ENCODE measurements at regions not wholly inside any gene's neighbourhood (a gene's known extent, or its start where the extent isn't known, plus 50 kb on each side); places are given as distances from the start of the nearest gene placed in this dataset.
"Not testable (repeated sequence)": the region's sequence is repeated elsewhere in the genome, so short reads cannot be mapped to it uniquely, and the experiment has no call there.

GRCh38 chr1:70583522-70583921, 172.5 kb downstream of the CTH start:
- H3K4me3 ChIP-seq (ENCODE audit: control insufficient read depth, low read depth, low read length): no peak overlapping the region
- DNase-seq (ENCODE audit: low read depth): no peak
- TF ChIP-seq CTCF (conservative IDR thresholded peaks at IDR 0.05; ENCODE audit: control insufficient read depth, insufficient read depth, low read depth, low read length): no peak

- no peak overlapping the region for H3K4me3 ChIP-seq (ENCODE audit: control insufficient read depth, low read depth, low read length)
- DNase-seq (ENCODE audit: low read depth): no peak
- no peak for TF ChIP-seq CTCF (conservative IDR thresholded peaks at IDR 0.05; ENCODE audit: control insufficient read depth, insufficient read depth, low read depth, low read length)
These were observed 175.0 kb downstream of the CTH start for GRCh38 chr1:70586046-70586445.

DNA sequence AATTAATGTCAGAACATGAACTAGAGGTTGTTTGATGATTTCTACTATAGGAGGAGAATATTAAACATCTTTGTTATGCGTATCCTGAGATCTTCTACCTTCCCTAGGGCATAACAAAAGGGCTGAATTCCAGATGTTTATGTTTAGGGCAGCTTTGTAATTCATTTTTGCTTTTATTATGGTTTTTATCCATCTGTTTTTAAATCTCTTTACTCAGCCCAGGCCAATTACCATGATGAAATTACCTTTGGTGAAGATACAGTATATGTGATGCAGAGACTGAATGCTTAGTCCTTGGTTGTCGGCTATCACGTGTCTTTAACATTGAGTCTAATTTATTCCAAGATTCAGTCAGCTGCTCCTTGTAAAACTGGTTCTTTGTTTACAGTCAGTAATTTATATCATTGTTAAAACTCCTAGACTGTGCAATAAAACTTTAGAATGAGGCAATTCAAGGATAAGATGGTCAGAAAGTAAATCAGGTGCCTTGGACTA, 176.9 kb downstream of the CTH start:
- TF ChIP-seq CTCF (conservative IDR thresholded peaks at IDR 0.05; ENCODE audit: control insufficient read depth, insufficient read depth, low read depth, low read length): no peak
- no peak overlapping the region for H3K4me3 ChIP-seq (ENCODE audit: control insufficient read depth, low read depth, low read length)
- DNase-seq (ENCODE audit: low read depth): no peak

DNA sequence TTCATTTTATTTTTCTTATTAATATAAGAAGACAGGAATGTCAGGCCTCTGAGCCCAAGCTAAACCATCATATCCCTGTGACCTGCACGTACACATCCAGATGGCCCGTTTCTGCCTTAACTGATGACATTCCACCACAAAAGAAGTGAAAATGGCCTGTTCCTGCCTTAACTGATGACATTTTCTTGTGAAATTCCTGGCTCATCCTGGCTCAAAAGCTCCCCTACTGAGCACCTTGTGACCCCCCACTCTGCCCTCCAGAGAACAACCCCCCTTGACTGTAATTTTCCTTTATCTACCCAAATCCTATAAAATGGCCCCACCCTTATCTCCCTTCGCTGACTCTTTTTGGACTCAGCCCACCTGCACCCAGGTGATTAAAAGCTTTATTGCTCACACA, 182.5 kb downstream of the CTH start:
- DNase-seq (ENCODE audit: low read depth); H3K4me3 ChIP-seq (ENCODE audit: control insufficient read depth, low read depth, low read length): not testable (repeated sequence)

DNA sequence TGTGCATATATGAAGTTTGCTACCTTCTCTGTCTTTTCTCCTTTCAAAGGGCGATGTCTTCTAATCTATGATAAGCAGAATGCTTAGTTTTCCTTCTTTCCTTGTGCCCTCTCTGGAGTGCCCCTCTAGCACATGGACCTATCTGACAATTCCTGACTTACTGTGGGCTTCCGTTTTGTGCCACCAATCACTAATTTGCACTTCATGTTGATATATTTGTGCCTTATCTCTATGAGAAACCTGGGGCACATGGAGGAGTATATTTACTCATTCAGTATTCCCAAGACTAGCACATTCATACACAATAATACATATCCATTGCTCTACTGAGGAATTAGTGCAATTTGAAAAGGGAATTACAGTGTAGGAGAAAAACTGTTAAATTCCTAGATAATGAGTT, 197.7 kb downstream of the CTH start:
- TF ChIP-seq CTCF (conservative IDR thresholded peaks at IDR 0.05; ENCODE audit: control insufficient read depth, insufficient read depth, low read depth, low read length): no peak
- DNase-seq (ENCODE audit: low read depth): no peak
- no peak overlapping the region for H3K4me3 ChIP-seq (ENCODE audit: control insufficient read depth, low read depth, low read length)

- not testable (repeated sequence) for DNase-seq (ENCODE audit: low read depth); H3K4me3 ChIP-seq (ENCODE audit: control insufficient read depth, low read depth, low read length)
These were observed 199.1 kb downstream of the CTH start for GRCh38 chr1:70610164-70610563.

DNA sequence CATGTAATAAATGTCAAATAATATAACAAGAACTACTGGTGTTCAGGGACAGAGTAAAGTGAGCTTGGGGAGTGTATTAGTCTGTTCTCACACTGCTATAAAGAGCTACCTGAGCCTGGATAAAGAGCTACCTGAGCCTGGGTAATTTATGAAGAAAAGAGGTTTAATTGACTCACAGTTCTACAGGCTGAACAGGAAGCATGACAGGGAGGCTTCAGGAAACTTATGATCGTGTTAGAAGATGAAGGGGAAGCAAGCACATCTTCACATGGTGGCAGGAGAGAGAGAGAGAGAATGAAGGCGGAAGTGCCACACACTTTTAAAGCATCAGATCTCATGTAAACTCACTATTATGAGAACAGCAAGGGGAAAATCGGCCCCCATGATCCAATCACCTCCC, 205.9 kb downstream of the CTH start:
- DNase-seq (ENCODE audit: low read depth): no peak
- no peak for TF ChIP-seq CTCF (conservative IDR thresholded peaks at IDR 0.05; ENCODE audit: control insufficient read depth, insufficient read depth, low read depth, low read length)
- H3K4me3 ChIP-seq (ENCODE audit: control insufficient read depth, low read depth, low read length): no peak overlapping the region

GRCh38 chr1:70617728-70618127, 206.7 kb downstream of the CTH start:
- no peak overlapping the region for H3K4me3 ChIP-seq (ENCODE audit: control insufficient read depth, low read depth, low read length)
- TF ChIP-seq CTCF (conservative IDR thresholded peaks at IDR 0.05; ENCODE audit: control insufficient read depth, insufficient read depth, low read depth, low read length): no peak
- DNase-seq (ENCODE audit: low read depth): no peak
